Neutrophil (primary cell): ENCODE measurements at regions not wholly inside any gene's neighbourhood (a gene's known extent, or its start where the extent isn't known, plus 50 kb on each side); places are given as distances from the start of the nearest gene placed in this dataset.
"Not testable (repeated sequence)": the region's sequence is repeated elsewhere in the genome, so short reads cannot be mapped to it uniquely, and the experiment has no call there.

Source experiments
- H3K27ac ChIP-seq: fragments of 200-600 bp; sonication (generic); 2 replicates; pipeline ENCODE4 v1.5.1; 2016; ENCODE audit warnings: mild to moderate bottlenecking, moderate library complexity
- H3K27me3 ChIP-seq: fragments of 200-600 bp; sonication (generic); 2 replicates; pipeline ENCODE4 v1.6.0; 2016; ENCODE audit warnings: mild to moderate bottlenecking
- H3K36me3 ChIP-seq: fragments of 200-600 bp; sonication (generic); 2 replicates; pipeline ENCODE4 v1.5.1; 2017
- H3K4me1 ChIP-seq, 2 experiments: fragments of 200-600 bp in 1 of 2; sonication (generic) in 1 of 2; 1 replicate in 1 of 2; 2 replicates in 1 of 2; pipeline versions ENCODE4 v1.5.1 to v1.6.1; 2013 to 2016; ENCODE audit warnings: low read depth in 1 of 2, low read length in 1 of 2, mild to moderate bottlenecking in 1 of 2, moderate library complexity in 1 of 2; ENCODE audit not compliant: control insufficient read depth in 1 of 2, insufficient read depth in 1 of 2
- H3K4me3 ChIP-seq, 2 experiments: fragments of 200-600 bp in 1 of 2; sonication (generic) in 1 of 2; 1 replicate in 1 of 2; 2 replicates in 1 of 2; pipeline ENCODE4 v1.5.1; 2013 to 2016; ENCODE audit warnings: low read depth in 1 of 2, low read length in 1 of 2, mild to moderate bottlenecking in 1 of 2, moderate library complexity in 1 of 2
- H3K9me3 ChIP-seq: fragments of 200-600 bp; sonication (generic); 2 replicates; pipeline ENCODE4 v1.5.1; 2016
- TF ChIP-seq, protein P1 (sequence below): fragments of 200-600 bp; sonication (generic); IDR thresholded peaks from 2 replicates; pipeline ENCODE4 v1.5.1; 2016; ENCODE audit warnings: antibody characterized with exemption

DNA sequence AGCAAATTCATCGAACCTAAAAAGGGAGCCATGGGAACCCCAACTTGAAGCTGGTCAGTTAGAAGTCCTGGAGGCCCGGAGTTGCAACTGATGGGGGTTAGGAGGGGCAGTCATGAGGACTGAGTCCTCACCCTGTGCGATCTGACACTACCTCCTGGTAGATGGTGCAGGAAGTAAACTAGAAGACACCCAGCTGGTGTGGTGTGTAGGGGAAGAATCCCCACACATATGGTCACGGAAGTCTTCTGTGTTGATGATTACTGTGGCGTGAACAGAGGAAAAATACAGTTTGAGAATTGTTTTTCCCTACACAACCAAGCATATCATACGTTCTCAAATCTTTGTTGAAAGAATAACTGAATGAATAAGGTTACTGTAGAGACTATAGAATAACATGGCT, 164.6 kb upstream of the KCTD7 start:
- no peaks in the 10 kb centered on the region for H3K27me3 ChIP-seq
- no peak overlapping the region for H3K27ac ChIP-seq
- H3K36me3 ChIP-seq = no peaks in the 10 kb centered on the region
- H3K4me1 ChIP-seq = peaks cover 0 to 7% of the 10 kb centered on the region in 2 experiments
- TF ChIP-seq, protein P1, sequence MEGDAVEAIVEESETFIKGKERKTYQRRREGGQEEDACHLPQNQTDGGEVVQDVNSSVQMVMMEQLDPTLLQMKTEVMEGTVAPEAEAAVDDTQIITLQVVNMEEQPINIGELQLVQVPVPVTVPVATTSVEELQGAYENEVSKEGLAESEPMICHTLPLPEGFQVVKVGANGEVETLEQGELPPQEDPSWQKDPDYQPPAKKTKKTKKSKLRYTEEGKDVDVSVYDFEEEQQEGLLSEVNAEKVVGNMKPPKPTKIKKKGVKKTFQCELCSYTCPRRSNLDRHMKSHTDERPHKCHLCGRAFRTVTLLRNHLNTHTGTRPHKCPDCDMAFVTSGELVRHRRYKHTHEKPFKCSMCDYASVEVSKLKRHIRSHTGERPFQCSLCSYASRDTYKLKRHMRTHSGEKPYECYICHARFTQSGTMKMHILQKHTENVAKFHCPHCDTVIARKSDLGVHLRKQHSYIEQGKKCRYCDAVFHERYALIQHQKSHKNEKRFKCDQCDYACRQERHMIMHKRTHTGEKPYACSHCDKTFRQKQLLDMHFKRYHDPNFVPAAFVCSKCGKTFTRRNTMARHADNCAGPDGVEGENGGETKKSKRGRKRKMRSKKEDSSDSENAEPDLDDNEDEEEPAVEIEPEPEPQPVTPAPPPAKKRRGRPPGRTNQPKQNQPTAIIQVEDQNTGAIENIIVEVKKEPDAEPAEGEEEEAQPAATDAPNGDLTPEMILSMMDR = no peak
- H3K4me3 ChIP-seq = no peak overlapping the region
- H3K9me3 ChIP-seq = no peaks in the 10 kb centered on the region

DNA sequence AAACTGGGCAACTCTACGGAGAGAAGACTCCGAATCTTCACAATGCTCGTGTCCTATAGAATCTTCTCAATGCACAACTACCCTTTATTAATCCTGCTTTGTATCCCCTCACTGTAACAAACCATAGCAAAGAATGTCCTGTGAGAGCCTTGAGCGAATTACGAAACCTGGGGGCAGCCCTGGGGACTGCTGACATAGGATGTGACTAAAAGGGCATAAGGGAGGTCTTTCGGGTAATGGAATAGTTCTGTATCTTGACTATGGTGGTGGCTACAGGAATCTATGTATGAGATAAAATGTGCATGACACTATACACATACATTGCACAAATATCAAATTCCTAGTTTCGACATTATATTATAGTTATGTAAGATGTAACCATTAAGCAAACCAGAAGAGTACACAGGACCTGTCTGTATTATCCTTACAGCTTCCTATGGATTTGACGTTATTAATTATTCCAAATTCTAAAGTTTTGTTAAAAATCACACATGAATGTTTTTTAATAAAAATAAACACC, 162.5 kb upstream of the KCTD7 start:
- Histone ChIP-seq H3K27ac (no peak overlapping the region), H3K9me3 (no peaks in the 10 kb centered on the region), H3K4me1 (peaks cover 0 to 7% of the 10 kb centered on the region in 2 experiments), H3K4me3 (no peak overlapping the region), H3K27me3 (no peaks in the 10 kb centered on the region), H3K36me3 (no peaks in the 10 kb centered on the region)
- TF ChIP-seq, protein P1 = no peak

DNA sequence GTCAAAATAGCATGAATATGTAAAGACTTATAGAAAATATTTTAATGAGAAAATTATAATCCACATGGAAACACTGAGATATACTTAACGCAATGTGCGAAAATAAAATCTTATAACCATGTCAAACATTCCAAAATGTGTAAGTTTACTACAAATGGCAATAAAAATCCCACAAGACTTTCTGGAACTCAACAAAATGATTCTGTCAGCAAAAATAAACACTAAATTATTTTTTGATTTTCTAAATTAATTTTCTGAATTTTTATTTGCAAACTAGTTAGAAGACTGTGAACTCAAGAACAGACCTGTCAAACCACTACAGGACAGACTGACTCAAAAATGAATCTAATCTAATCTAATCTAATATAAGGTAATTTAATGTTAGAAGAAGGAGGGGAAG, 160.8 kb upstream of the KCTD7 start:
- Histone ChIP-seq H3K4me3 (no peak overlapping the region), H3K4me1 (peaks cover 0 to 7% of the 10 kb centered on the region in 2 experiments), H3K9me3 (no peaks in the 10 kb centered on the region), H3K36me3 (no peaks in the 10 kb centered on the region), H3K27ac (no peak overlapping the region), H3K27me3 (no peaks in the 10 kb centered on the region)
- TF ChIP-seq, protein P1 = no peak

DNA sequence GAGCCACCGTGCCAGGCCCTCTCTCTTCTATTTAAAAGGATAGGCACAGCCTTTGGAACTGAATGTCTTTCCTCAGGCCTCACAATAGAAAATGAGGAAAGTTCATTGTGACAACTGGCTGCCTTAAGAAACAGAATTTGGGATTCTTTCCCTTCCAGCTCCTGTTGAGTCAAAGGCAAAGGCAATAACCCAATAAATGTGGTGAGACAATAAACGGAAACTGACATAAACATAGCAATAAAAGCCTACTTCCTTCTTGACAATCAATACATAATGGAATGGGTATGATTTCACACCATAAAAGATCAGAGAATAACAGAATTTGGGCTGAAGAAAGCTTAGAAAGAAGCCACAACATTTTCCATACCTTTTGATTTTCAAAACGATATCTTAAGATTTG, 155.6 kb upstream of the KCTD7 start:
- H3K4me3 ChIP-seq, H3K27ac ChIP-seq, H3K9me3 ChIP-seq, H3K27me3 ChIP-seq, H3K4me1 ChIP-seq: not testable (repeated sequence)
- peaks cover 15% of the 10 kb centered on the region for H3K36me3 ChIP-seq

DNA sequence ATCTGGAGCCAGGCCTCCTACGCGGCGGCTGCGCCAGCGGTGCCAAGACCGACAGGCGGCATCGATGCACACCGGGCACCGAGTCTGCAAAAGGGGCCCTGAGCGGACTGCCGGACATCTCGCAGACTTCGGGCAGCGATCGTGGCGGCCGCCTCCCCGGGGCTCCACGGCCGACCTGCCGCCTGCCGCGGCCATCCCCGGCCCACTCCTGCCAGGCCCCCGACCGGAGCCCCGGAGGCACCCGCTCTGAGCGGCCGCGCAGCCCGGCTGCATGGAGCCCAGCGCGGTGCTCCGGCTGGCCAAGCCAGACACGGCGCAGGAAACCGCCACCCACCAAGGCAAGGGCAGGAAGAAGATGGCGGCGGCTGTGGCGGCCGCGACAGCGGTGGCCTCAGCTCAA, 154.2 kb upstream of the KCTD7 start:
- Histone ChIP-seq H3K4me1 (no peaks in the 10 kb centered on the region), H3K4me3 (no peak overlapping the region), H3K9me3 (no peaks in the 10 kb centered on the region), H3K27me3 (no peaks in the 10 kb centered on the region), H3K36me3 (peaks cover 20% of the 10 kb centered on the region), H3K27ac (no peak overlapping the region)
- TF ChIP-seq, protein P1 = no peak

DNA sequence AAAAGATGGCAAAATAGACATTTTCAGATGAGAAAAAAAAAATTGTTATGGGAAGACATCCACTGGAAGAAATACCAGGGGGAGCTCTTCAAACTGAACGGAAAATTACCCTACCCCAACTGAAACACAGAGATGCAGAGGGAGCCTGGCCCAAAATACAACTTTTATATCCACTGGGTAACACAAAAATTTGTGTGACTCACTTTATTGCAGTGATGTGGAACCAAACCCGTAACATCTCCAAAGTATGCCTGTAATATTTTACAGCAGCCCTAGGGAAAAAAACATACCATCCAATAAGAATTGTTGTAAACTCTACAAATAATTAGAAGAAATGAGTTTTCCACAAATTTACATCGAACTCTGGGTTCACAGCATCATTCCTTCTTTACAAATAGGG, 152.6 kb upstream of the KCTD7 start:
- not testable (repeated sequence) for H3K4me1 ChIP-seq, H3K4me3 ChIP-seq, H3K27ac ChIP-seq, H3K9me3 ChIP-seq, H3K27me3 ChIP-seq
- peaks cover 22% of the 10 kb centered on the region for H3K36me3 ChIP-seq

DNA sequence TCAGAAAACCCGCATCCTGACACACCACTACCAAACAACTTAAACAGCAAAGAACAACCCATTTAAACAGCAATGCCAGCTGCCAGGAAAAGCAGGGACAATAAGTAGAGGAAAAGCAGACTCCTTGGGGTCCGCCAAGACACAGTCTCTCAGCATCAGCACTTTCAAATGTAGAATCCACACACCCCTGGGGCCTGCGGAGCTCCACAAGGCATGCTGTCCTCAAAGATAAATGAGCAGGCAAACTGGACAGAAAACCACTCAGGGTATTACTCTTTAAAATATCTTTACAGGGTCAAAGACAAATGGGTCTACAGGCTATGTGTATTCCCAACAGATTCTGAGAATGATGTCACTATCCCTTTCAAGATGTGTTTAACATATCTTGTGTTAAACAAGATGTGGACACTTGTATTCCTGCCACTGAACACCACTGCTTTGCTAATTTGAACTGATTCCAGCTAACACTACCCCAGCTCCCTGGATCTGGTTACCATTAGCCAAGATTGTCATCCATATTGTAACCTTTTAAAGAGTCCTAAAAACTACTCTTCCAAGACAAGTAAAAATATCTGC, 150.8 kb upstream of the KCTD7 start:
- H3K4me3 ChIP-seq, H3K27me3 ChIP-seq, H3K4me1 ChIP-seq, H3K9me3 ChIP-seq, H3K27ac ChIP-seq: not testable (repeated sequence)
- peaks cover 27% of the 10 kb centered on the region for H3K36me3 ChIP-seq

DNA sequence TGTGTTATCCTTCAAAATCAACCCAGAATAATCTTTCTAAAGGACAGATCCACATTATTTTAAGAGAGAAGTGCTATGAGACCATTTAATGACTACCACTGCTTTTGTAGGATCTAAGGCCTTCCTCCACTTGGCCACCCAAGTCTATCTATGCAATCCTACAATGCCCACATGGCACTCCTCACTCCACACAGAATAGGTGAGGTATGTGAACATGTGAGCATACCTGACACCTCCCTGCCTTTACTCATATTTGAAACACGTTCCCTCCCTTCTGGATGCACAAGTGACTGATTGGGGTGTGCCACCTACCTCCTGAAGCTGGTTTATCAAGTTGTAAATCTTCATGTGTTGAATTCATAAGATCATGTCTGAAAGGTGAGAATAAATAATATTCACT, 147.5 kb upstream of the KCTD7 start:
- H3K27ac ChIP-seq, H3K4me1 ChIP-seq, H3K9me3 ChIP-seq, H3K4me3 ChIP-seq, H3K27me3 ChIP-seq: not testable (repeated sequence)
- peaks cover 19% of the 10 kb centered on the region for H3K36me3 ChIP-seq

DNA sequence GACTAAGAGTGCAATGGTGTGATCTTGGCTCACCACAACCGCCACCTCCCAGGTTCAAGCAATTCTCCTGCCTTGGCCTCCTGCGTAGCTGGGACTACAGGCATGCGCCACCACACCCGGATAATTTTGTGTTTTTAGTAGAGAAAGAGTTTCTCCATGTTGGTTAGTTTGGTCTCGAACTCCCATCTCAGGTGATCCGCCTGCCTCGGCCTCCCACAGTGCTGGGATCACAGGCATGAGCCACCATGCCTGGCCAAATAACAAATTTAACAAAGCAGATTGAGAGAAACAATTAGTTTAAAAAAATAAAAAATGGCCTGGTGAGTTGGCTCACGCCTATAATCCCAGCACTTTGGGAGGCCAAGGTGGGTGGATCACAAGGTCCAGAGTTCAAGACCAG, 139.6 kb upstream of the KCTD7 start:
- peaks cover 8 to 10% of the 10 kb centered on the region in 2 experiments for H3K4me1 ChIP-seq
- not testable (repeated sequence) for H3K36me3 ChIP-seq, H3K9me3 ChIP-seq, H3K27ac ChIP-seq, H3K27me3 ChIP-seq, H3K4me3 ChIP-seq

DNA sequence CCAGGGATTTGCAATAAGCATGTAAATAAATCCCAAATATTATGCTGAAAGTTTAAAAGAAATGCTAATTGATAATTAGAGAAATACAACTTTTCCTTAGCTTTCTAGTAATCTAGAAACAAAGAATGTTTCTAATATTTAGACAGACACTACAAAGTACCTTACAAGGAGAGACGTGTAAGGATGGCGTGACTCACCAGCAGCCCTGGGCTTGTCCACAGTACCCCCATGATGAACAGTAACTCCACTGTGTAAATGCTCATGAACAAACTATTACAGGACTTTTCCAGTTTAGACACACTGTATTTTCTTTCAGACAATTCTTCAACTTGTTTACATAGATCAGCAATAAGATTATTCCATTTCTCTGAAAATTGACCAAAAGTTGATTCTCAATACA, 138.9 kb upstream of the KCTD7 start:
- H3K27me3 ChIP-seq, H3K4me3 ChIP-seq, H3K27ac ChIP-seq, H3K9me3 ChIP-seq, H3K36me3 ChIP-seq: not testable (repeated sequence)
- peaks cover 11 to 13% of the 10 kb centered on the region in 2 experiments for H3K4me1 ChIP-seq
